ENCODE measurements at regions not wholly inside any gene's neighbourhood (a gene's known extent, or its start where the extent isn't known, plus 50 kb on each side); places are given as distances from the start of the nearest gene placed in this dataset.

GRCh38 chr5:164741376-164741775, 1236.0 kb downstream of the MAT2B start:
- Histone ChIP-seq H3K4me3 (no peak overlapping the region), H3K27ac (no peak overlapping the region)
- DNase-seq (ENCODE audit: low spot score): no peak
- no peak for TF ChIP-seq CTCF (IDR thresholded peaks at IDR 0.05)

- no peak overlapping the region for H3K27ac ChIP-seq
- no peak for DNase-seq (ENCODE audit: low spot score)
- H3K4me3 ChIP-seq: no peak overlapping the region
- TF ChIP-seq CTCF (IDR thresholded peaks at IDR 0.05): no peak
Measured at GRCh38 chr5:164742025-164742424, 1236.6 kb downstream of the MAT2B start.

- no peak overlapping the region for H3K4me3 ChIP-seq
- H3K27ac ChIP-seq: no peak overlapping the region
- TF ChIP-seq CTCF (IDR thresholded peaks at IDR 0.05): no peak
- DNase-seq (ENCODE audit: low spot score): no peak
Measured at GRCh38 chr5:164746723-164747122, 1241.3 kb downstream of the MAT2B start.

- Histone ChIP-seq H3K27ac (no peak overlapping the region), H3K4me3 (no peak overlapping the region)
- TF ChIP-seq CTCF (IDR thresholded peaks at IDR 0.05): no peak
- DNase-seq (ENCODE audit: low spot score): no peak
Measured at GRCh38 chr5:164747371-164747770, 1242.0 kb downstream of the MAT2B start.

- TF ChIP-seq CTCF (IDR thresholded peaks at IDR 0.05): no peak
Measured at GRCh38 chr5:164748861-164749260, 1243.4 kb downstream of the MAT2B start.

GRCh38 chr5:164753434-164753833, 1248.0 kb downstream of the MAT2B start:
- Histone ChIP-seq H3K27ac (no peak overlapping the region), H3K4me3 (no peak overlapping the region)
- no peak for TF ChIP-seq CTCF (IDR thresholded peaks at IDR 0.05)
- no peak for DNase-seq (ENCODE audit: low spot score)

More at GRCh38 chr5:164748861-164749260, 1243.4 kb downstream of the MAT2B start:
- H3K27ac ChIP-seq: no peak overlapping the region
- no peak for DNase-seq (ENCODE audit: low spot score)
- H3K4me3 ChIP-seq: no peak overlapping the region

GRCh38 chr5:164763206-164763605, 1257.8 kb downstream of the MAT2B start:
- H3K27ac ChIP-seq: no peak overlapping the region
- TF ChIP-seq CTCF (IDR thresholded peaks at IDR 0.05): no peak
- no peak overlapping the region for H3K4me3 ChIP-seq
- no peak for DNase-seq (ENCODE audit: low spot score)
